Raji (cell line): ENCODE measurements at regions not wholly inside any gene's neighbourhood (a gene's known extent, or its start where the extent isn't known, plus 50 kb on each side); places are given as distances from the start of the nearest gene placed in this dataset.

ENCODE experiments used
- POLR2A ChIP-seq: IDR thresholded peaks from 2 replicates; pipeline ENCODE4 v1.6.1; 2011; ENCODE audit warnings: low read depth, low read length, control low read depth; ENCODE audit not compliant: insufficient read depth

DNA sequence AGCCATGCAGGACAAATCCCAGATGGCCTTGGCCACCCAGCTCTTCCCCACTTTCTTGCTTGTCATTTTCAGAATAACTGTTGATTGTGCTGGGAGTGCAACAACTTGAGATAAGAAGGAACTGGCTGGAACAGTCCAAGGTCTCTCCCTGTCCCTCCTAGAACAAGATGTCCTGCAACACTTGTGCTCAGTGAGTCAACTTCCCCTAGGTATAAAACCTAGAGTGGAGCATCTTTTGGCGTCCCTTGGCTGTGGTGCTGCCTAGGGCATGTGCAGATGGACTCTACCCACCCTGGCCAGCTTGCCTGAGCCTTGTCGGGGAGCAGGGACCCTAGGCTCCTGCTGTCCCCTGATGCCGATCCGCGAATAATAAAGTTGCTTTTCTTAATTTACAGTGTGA, 50.7 kb upstream of the SLC22A11 start:
- no peak for TF ChIP-seq POLR2A
